Lower leg skin (tissue), 3 donors: ENCODE measurements at regions not wholly inside any gene's neighbourhood (a gene's known extent, or its start where the extent isn't known, plus 50 kb on each side); places are given as distances from the start of the nearest gene placed in this dataset.

Source experiments
- POLR2A ChIP-seq, 2 donors: fragments of 450-650 bp; IDR thresholded peaks; one replicate each; pipeline ENCODE4 v1.6.1; 2016 to 2017; ENCODE audit warnings: antibody characterized with exemption in 2 of 2, mild to moderate bottlenecking in 1 of 2, moderate library complexity in 1 of 2
- TF ChIP-seq, protein P1 (sequence below), 3 donors: fragments of 450-650 bp; IDR thresholded peaks; one replicate each; pipeline ENCODE4 v1.5.1; 2016; ENCODE audit warnings: antibody characterized with exemption in 3 of 3, mild to moderate bottlenecking in 3 of 3, moderate library complexity in 2 of 3

DNA sequence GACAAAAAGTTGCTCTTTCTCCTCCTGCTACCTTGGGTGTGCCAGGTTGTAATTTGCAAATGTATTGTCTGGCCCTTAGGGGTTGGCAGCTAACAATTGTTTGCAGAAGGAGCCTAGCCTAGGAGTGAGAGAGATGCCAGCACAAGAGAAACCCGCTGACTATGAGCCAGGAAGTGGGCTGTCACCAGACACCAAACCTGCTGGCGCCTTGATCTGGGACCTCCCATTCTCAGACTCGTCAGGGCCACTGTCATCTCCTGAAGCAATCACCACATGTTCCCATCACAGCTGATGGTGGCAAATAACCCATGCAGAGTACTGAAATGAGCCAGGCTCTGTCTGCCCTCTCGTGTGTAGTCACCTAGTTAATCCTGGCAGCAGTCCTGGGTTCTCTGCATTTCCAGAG is 406.4 kb upstream of the NPAP1 start:
- TF ChIP-seq, protein P1, sequence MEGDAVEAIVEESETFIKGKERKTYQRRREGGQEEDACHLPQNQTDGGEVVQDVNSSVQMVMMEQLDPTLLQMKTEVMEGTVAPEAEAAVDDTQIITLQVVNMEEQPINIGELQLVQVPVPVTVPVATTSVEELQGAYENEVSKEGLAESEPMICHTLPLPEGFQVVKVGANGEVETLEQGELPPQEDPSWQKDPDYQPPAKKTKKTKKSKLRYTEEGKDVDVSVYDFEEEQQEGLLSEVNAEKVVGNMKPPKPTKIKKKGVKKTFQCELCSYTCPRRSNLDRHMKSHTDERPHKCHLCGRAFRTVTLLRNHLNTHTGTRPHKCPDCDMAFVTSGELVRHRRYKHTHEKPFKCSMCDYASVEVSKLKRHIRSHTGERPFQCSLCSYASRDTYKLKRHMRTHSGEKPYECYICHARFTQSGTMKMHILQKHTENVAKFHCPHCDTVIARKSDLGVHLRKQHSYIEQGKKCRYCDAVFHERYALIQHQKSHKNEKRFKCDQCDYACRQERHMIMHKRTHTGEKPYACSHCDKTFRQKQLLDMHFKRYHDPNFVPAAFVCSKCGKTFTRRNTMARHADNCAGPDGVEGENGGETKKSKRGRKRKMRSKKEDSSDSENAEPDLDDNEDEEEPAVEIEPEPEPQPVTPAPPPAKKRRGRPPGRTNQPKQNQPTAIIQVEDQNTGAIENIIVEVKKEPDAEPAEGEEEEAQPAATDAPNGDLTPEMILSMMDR (IDR thresholded peaks at IDR 0.05): no peak
- TF ChIP-seq POLR2A (IDR thresholded peaks at IDR 0.05): no peak
